ENCODE measurements at regions not wholly inside any gene's neighbourhood (a gene's known extent, or its start where the extent isn't known, plus 50 kb on each side); places are given as distances from the start of the nearest gene placed in this dataset.

- no peak for TF ChIP-seq CTCF (IDR thresholded peaks at IDR 0.05; ENCODE audit: insufficient read depth, low read length, poor library complexity, severe bottlenecking)
- no peak for TF ChIP-seq EZH2phosphoT487 (conservative IDR thresholded peaks at IDR 0.05; ENCODE audit: low read length)
These were observed 686.1 kb downstream of the HACE1 start for GRCh38 chr6:104173668-104174067.
